ENCODE measurements at regions not wholly inside any gene's neighbourhood (a gene's known extent, or its start where the extent isn't known, plus 50 kb on each side); places are given as distances from the start of the nearest gene placed in this dataset.
"Not testable (repeated sequence)": the region's sequence is repeated elsewhere in the genome, so short reads cannot be mapped to it uniquely, and the experiment has no call there.

DNA sequence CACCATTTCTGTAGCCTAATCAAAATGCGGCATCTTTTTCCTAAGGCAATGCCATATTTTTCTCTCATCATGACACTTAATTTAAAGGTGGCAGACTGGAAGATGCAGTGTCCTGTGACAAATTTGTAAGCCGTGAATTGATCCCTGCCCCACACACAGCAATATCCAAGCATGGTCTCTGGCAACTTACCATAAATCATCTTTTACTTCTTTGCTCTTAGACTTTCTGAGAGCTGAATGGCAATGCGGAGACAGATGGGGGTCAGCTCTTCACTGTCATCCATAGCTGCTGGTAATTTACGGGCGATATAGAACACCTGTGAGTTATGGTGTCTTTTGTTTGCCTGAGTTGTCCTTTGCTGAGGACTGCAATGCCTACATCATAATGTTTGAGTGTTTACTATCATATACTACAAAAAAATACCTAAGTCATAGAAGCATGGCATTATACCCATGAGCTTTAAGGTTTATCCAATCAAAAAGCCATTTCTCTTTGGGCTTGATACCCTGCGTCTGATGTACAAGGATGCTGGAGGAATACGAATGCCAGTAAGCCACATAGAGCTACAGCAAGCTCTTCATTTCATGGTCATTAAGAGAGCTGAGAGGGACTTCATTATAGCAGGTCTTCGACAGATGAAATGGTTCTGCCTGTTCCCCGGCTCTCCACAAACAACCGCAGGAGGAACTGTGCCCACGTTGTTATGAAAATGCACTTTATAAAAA is 148.1 kb downstream of the TRIML1 start:
- DNase-seq (ENCODE audit: low read depth in 2 of 2): no peak

DNA sequence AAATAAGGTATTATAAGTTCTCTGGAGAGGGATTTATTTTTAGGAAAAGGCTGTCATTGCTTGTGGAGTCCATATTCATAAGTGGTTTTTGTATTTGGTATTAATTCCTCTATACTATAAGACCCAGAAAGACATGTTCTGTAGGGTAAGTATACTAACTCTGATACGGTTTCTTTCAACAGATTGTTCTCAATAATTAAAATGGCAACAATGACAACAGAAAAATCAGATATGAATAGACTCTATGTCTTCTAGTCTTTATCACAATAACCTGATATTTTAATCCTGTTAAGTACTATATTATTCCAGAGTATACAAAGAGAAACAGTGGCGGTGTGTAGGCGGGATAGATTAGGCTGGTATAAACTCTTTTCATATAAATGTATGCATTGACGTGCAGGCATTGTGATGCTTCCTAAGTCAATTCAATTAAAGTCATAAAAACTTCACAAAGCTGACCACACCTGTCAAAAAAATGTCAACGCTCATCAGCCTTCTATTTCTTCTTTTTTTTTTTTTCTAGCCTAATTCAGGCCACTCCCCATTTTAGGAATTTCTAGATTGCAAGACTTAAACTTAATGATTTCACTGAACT is 150.4 kb downstream of the TRIML1 start:
- no peak for DNase-seq (ENCODE audit: low read depth in 2 of 2)

DNA sequence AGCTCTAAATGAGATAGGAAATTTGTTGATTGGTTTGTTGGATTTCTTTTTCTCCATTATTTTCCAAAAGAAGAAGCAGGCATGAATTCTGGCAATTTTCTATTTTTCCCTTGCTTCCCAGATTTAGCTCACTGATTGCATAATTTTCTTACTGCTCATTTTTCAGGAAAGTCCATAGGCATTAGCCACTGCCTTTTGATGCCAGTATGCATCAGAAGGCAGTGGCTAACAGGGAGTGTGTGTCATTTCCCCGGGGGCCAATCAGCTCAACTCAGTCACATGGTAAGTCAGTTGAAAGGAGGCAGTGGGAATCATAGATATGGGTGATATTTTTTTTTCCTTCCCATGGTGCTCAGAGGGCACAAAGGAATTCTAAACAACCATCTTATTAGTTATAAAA is 156.7 kb downstream of the TRIML1 start:
- no peak for DNase-seq (ENCODE audit: low read depth in 2 of 2)

DNA sequence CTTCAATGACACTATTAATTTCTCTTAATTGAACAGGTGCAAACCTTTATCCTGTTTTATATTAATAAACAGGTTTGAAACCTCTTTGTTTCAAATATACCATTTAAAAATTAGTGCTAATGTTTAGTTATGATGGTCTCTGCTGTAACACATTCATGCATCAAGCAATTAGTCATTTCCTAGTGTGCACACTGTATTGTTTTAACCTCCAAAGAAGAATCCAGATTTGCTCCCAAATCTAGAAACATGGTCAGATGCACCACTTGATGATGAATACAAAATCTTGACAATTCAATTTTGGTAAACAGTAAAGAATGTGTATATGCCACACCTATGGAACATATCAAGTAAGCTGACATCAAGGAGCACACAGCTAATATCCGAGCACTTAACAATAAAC is 157.1 kb downstream of the TRIML1 start:
- DNase-seq (ENCODE audit: low read depth in 2 of 2): no peak

DNA sequence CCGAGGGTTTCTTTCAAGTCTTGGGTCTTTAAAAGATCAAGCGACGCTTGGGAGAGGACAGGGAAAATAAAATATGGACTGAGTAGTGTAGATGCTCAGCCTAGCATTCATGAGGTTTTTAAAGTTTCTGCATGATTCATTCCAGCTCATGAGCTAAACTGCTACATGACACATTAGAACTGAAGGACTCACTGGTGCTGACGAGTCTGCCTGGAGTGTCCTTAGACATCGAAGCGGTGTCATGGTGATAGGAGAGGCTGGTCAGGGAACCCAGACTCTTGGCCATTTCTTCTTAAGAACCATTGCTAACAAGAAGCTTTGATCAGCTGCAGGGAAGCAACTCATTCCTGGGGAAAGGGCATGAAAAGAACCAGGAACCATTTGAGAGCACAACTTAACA is 158.6 kb downstream of the TRIML1 start:
- DNase-seq (ENCODE audit: low read depth in 2 of 2): no peak

DNA sequence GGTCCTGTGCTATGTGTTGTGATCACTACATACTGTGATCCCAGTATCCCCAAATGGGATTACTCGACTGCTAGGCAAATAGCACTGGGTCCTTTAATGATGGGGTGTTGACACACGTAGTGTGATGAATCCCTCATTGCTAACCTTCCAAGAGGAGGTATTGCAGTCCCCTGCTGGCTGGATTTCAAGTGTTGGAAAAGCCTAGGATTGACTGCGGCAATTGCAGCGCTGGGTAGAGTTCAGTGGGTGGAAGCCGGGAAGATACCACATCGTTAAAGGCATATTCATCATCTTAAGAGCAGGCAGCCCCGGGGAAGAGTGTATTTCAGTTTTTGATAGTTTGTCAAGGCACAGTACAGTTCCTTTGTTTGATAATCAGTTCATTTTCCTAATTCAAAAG is 159.9 kb downstream of the TRIML1 start:
- DNase-seq (ENCODE audit: low read depth in 2 of 2): no peak

DNA sequence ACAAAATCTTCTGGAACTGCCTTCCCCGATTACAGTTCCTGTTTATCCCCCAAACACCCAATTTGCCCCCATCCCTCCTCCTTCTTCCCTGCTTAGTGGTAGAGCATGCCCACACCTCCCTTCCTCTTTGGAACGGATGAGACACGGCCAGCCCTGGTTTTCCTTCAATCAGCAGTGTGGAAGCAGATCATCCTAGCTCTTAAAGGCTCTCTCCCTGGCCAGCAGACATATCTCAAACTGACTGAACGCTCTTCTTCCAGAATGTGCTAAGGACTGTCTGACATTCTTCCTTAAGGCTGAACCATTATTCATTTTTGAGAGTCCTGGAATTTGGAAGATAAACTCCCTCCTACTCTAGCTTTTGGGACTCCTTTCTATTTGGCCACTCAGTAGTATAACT is 161.1 kb downstream of the TRIML1 start:
- no peak for DNase-seq (ENCODE audit: low read depth in 2 of 2)

DNA sequence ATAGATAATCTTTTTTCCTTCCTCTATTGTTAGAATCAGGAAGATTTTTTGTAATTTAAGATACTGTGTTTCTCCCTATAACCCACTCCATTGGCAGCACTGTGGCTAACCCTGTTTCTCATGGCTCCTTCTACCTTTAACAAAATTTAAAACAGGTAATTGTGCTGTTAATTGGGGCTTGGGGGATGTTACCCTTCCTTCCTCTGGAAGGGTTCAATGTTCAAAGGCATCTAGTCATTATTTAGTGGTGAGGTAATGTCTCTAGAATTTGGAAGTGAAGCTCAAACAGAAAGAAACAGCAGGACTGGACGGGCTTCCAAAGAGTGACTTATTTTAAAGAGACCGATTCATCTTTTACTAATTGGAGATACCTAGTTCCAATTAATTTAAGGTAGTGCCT is 166.4 kb downstream of the TRIML1 start:
- DNase-seq (ENCODE audit: low read depth in 2 of 2): no peak

DNA sequence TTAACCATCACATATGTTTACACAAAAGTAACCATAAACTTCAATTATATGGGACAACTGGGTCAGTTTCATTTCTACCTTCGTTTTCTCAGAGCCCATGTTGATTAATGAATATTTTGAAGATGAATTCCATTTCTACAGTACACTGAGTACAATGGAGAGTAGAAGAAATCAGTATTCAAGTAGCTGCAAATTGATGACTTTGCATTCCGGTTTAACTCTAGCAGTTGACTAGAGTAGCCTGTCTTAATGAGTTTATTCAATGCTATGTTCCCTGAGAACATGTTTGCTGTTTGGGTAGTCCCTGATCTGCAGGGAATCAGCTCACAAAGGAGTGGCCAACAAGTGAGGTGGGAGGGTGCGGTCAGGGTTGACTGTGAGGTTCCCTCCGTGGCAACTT is 168.3 kb downstream of the TRIML1 start:
- DNase-seq (ENCODE audit: low read depth in 2 of 2): no peak

DNA sequence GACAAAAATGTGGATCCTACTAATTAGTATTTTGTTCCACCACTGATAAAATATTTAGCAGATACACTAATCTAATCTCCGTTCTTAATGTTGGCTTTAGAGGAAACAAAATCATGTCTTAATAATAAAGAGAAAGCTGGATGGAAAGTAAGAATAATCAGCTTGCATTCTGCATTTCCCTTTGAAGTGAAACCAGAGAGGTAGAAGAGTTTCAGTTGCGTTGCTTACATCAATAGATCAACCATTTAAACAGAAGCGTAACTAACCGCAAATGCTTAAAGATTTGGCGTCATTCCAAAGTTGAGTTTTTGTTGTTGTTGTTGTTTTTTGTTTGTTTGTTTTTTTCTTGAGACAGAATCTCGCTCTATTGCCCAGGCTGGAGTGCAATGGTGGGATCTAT is 168.9 kb downstream of the TRIML1 start:
- no peak for DNase-seq (ENCODE audit: low read depth in 2 of 2)

DNA sequence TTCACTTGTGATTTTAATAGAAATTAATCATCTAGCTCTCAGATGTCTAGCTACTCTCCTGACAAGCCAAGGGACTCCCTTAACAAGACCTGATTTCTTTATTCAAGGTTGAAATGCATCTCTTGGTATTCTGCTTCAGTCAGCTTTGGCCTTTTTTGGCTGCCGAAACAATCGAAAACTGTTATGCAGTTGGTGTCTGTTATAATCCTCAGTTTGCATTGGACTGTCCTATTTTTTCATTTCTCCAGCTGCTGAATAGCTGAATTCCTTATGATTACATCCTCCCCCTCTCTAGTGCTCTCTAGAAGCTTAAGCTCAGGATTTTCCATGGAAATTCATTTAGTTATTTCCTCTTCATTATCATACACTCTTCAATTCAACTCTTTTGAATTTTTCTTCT is 177.2 kb downstream of the TRIML1 start:
- DNase-seq (ENCODE audit: low read depth in 2 of 2): no peak

DNA sequence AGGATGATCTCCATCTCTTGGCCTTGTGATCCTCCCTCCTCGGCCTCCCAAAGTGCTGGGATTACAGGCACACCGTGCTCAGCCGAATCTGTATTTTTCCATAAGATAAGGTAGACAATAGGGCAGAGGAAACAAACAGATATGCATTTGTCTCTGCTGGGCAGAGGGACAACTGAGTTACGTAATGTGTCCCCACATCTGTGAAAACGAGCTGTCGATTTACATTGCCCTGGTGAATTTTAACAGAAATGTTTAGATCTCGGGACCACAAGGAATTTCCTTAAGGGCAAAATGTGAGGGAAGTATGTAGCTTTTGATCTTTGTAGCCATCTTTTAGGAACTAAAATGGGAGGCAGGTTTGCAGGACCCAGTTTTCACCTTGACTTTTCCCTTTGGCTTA is 189.7 kb downstream of the TRIML1 start:
- DNase-seq (ENCODE audit: low read depth in 2 of 2): no peak

DNA sequence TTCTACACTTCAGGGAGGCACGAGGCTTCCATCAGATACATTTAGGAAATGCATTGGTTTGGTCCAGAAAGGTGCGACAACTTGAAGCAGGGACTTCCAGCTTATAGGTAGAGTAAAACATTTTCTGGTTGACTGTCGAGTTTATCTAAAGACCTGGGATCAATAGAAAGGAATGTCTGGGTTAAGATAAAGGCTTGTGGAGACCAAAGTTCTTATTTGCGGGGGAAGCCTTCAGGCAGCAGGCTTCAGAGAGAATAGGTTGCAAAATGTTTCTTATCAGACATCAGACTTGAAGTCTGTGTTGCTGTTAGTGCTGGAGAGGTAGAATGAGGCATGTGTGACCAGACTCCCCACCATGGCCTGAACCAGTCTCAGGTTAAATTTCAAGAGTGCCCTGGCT is 190.3 kb downstream of the TRIML1 start:
- DNase-seq (ENCODE audit: low read depth in 2 of 2): no peak

DNA sequence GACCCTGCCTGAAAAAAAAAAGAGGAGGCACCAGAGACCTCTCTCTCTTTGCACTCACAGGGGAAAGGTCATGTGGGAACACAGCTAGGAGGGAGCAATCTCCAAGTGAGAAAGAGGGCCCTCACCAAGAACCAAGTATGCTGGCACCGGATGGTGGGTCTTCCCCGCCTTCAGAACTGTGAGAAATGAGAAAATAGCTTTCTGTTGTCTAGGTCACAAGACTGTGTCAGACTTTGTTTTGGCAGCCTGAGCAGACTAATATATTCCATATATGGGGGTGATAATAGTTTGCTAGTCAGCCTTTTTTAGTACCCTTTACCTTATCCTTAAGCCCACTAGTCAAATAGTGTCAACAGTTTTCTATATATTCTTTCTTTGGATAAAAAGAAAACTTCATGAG is 193.0 kb downstream of the TRIML1 start:
- DNase-seq (ENCODE audit: low read depth in 2 of 2): no peak

DNA sequence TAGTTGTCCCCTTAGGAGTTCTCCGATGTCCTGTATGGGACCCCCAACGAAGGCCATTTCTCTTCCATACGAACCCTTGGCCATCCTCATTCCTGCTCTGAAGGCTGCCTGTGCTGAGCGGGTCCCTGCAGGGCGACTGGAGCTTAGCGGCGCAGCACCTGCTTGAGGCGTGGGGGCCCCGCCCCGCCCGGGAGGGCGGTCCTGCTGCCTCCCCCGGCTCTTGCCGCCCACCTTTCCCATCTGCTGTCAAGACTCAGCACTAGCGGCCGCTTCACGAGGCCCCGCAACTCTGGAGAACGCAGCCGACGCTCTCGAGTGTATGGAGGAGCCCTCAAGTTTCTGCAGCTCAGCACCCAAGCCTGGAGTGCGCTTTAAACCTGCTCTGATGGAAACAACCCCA is 197.7 kb downstream of the TRIML1 start:
- no peak for DNase-seq (ENCODE audit: low read depth in 2 of 2)

DNA sequence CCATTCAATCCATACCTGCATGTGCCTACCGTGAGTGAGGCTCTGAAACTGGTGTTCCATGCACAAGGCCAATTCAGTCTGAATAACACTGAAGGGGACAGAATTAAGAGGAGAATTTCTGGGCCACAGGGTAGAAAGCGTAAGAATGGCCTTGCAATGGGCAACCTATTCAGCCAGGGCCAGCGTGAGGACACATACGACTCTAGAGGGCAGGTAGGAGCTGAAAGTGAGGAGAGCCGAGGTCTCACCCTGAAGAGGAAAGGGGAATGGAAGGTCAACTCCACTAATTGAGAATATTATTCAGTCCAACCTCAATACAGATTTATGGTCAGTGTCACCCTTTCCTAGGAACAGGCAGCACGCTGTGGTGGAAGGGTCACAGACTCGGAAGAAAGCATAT is 202.2 kb downstream of the TRIML1 start:
- DNase-seq (ENCODE audit: low read depth in 2 of 2): no peak

DNA sequence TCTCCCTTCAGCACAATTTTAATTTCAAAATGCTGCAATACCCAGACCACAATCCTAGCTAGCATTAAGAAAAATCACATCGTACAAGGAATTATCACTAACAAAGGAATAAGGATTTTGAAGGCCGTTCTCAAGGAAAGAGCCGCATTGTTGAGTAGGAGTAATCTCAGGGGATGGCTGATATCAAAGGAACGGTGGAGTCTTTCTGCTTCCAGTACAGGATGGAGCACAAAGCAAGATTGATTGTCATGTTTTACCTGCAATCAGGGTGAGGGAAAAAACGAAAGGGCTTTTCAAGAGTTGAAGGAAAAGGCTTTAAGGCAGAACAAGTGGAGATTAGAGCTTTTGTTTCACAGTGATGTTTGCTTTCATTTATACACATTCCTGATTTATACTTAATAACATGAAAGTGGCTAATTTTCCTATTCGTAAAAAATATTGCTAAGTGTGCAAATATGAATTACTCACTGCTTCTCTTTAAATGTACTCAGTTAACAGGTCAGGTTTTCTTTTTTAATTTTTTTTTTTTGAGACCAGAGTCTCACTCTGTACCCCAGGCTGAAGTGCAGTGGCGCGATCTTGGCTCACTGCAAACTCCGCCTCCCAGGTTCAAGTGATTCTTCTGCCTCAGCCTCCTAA is 207.0 kb downstream of the TRIML1 start:
- DNase-seq (ENCODE audit: low read depth in 2 of 2): no peak

DNA sequence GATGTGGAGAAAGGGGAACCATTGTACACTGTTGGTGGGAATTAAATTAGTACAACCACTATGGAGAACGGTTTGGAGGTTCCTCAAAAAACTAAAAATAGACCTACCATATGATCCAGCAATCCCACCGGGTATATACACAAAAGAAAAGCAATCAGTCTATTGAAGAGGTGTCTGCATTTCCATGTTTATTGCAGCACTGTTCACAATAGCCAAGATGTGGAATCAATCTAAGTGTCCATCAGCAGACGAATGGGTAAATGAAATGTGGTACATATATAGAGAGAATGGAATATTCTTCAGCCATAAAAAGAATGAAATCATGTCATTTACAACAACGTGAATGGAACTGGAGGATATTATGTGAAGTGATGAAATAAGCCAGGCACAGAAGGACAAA is 208.1 kb downstream of the TRIML1 start:
- DNase-seq (ENCODE audit: low read depth in 2 of 2): no peak

DNA sequence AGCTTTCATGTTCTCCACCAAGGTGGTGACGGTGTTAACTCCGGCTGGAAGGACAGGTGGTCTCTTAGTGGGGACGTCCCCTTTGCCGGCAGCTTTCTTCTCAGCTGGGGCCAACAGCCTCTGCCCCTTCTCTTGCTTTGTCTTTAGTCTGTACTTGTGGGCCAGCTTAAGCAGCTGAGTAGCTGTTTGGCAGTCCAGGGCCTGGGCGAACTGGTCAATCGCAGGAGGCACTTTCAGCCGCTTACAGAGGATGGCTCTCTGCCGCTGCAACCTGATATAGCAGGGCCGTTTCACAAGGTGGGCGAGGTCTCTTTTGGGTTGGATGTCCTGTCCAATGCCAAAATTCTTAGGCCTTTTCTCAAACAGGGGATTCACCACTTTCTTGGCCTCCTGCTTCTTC is 210.3 kb downstream of the TRIML1 start:
- not testable (repeated sequence) for DNase-seq (ENCODE audit: low read depth in 2 of 2)

DNA sequence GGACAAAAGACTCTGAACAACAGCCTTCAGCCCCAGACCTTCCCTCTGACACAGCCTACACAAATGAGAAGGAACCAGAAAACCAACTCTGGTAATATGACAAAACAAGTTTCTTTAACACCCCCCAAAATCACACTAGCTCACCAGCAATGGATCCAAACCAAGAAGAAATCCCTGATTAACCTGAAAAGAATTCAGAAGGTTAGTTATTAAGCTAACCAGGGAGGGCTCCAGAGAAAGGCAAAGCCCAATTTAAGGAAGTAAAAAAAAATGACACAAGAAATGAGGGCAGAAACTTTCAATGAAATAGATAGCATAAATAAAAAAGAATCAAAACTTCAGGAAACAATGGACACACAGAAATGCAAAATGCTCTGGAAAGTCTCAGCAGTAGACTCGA is 224.0 kb downstream of the TRIML1 start:
- no peak for DNase-seq (ENCODE audit: low read depth in 2 of 2)

DNA sequence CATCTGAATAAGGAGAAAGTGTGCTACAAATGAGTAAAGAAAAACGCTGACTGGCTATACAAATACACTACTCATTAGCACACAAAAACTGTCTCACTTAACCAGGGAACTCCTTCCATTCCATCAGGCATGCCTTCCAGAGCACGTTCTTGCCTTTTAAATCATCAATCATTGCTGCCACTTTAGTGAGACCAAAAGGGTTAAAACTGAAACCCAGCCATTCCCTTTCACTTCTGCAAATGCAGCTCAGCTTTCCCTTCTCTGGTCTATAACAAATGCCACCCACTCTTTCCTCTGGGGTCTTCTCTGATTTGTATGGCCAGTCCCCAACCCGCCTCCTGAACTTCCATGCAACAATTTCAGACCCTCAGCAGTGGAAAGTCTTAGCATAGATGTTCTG is 231.5 kb downstream of the TRIML1 start:
- no peak for DNase-seq (ENCODE audit: low read depth in 2 of 2)

DNA sequence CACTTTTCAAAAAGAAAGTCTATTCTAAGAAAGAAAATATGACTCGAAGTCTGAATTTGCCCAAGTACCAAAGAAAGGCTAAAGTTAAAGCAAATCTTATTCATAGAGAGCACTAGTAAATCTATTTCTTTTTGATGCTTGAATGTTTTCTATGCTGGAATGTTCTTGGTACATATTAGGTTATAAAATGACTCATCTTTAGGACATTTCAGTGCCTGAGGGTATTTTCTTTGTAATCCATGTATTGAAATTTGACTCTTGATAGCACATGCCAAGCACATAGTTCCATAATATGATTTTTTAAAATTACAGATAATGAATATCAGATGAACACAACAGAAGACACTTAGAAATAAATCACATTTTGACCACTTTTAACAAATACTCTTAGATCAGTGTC is 232.8 kb downstream of the TRIML1 start:
- DNase-seq (ENCODE audit: low read depth in 2 of 2): no peak

DNA sequence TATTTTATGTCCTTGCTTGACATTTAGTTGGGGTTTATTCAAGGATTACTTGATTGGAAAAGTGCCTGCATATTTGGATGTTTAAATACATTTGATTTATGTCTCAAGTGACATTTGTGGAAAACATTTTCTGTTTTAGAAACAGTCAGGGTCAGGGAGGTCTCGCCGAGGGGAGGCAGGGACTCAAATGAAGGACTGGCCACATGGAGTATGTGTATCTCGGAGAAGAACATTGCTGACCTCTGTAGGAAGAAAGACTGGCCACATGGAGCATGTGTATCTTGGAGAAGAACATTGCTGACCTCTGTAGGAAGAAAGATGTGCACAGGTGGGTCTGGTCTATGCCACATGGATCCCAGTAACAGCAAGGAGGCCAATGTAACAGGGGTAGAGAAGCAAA is 233.6 kb downstream of the TRIML1 start:
- DNase-seq (ENCODE audit: low read depth in 2 of 2): no peak

DNA sequence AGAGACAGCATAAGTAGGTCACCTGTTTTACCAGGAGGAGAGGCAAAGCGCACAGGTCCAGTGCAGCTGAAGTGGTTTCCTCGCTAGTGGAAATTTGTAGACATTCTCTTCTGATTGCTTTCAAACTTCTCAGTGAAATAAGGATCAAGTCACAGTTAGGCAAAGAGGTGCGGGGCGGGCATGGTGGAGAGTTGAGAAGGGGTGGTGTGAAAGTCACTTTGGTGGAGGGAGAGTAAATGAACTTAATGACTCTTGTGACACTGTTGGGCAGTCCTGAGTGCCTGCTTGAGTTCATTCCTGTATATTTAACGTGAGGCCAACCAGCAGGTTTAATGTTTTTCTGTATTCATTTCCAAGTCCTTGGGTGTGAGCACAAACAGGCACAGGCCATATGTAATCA is 235.6 kb downstream of the TRIML1 start:
- DNase-seq (ENCODE audit: low read depth in 2 of 2): no peak

Data from stimulated activated CD4-positive, alpha-beta T cell treated with anti-CD3 and anti-CD28 coated beads, Interleukin-1b, Interleukin-23, amount 100 ng/mL, for 1 hour (primary cell).